Midbrain (tissue), 1 donor: ENCODE measurements at regions not wholly inside any gene's neighbourhood (a gene's known extent, or its start where the extent isn't known, plus 50 kb on each side); places are given as distances from the start of the nearest gene placed in this dataset.

Experiments
- DNase-seq: peaks from one replicate; lab custom pipeline; 2025; lab: John Stamatoyannopoulos, UW

- DNase-seq = no peak
Observed at GRCh38 chr13:109859216-109859835, 72.9 kb upstream of the IRS2 start.

GRCh38 chr13:109858319-109858718 lies 71.9 kb upstream of the IRS2 start:
- no peak for DNase-seq

GRCh38 chr13:109857803-109858202 lies 71.4 kb upstream of the IRS2 start:
- no peak for DNase-seq

- DNase-seq = no peak
Observed at GRCh38 chr13:109857325-109857724, 70.9 kb upstream of the IRS2 start.

- DNase-seq = no peak
Observed at GRCh38 chr13:109856350-109856749, 70.0 kb upstream of the IRS2 start.

- no peak for DNase-seq
Observed at GRCh38 chr13:109853153-109853552, 66.8 kb upstream of the IRS2 start.

- no peak for DNase-seq
Observed at GRCh38 chr13:109846185-109846584, 59.8 kb upstream of the IRS2 start.

- no peak for DNase-seq
Observed at GRCh38 chr13:109844396-109844795, 58.0 kb upstream of the IRS2 start.

GRCh38 chr13:109843695-109844094 lies 57.3 kb upstream of the IRS2 start:
- DNase-seq = no peak

- DNase-seq = no peak
Observed at GRCh38 chr13:109842212-109842920, 56.0 kb upstream of the IRS2 start.

- DNase-seq = no peak
Observed at GRCh38 chr13:109840893-109841287, 54.5 kb upstream of the IRS2 start.

- DNase-seq = no peak
Observed at GRCh38 chr13:109840201-109840892, 54.0 kb upstream of the IRS2 start.

- DNase-seq = no peak
Observed at GRCh38 chr13:109836629-109837607, 50.5 kb upstream of the IRS2 start.
